ENCODE measurements at regions not wholly inside any gene's neighbourhood (a gene's known extent, or its start where the extent isn't known, plus 50 kb on each side); places are given as distances from the start of the nearest gene placed in this dataset.

DNA sequence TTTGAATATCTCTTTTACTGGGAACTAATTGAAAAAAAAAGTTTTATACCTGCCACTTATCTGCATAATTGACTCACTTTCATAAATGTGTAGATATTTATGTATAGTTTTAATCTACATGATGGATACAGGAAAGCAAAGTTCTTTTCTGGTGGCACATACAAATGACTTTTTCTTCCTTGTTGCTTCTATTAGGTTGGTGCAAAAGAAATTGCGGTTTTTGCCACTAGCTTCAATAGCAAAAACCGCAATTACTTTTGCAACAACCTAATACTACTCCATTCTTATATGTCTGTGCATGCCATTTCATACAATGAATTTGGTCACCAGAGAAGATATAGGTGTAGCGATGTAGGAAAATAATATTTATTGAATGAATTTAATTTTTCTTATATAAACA lies 344.5 kb upstream of the PCDH20 start:
- TF ChIP-seq, protein P1, sequence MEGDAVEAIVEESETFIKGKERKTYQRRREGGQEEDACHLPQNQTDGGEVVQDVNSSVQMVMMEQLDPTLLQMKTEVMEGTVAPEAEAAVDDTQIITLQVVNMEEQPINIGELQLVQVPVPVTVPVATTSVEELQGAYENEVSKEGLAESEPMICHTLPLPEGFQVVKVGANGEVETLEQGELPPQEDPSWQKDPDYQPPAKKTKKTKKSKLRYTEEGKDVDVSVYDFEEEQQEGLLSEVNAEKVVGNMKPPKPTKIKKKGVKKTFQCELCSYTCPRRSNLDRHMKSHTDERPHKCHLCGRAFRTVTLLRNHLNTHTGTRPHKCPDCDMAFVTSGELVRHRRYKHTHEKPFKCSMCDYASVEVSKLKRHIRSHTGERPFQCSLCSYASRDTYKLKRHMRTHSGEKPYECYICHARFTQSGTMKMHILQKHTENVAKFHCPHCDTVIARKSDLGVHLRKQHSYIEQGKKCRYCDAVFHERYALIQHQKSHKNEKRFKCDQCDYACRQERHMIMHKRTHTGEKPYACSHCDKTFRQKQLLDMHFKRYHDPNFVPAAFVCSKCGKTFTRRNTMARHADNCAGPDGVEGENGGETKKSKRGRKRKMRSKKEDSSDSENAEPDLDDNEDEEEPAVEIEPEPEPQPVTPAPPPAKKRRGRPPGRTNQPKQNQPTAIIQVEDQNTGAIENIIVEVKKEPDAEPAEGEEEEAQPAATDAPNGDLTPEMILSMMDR (IDR thresholded peaks at IDR 0.05 in 2 of 3, conservative IDR thresholded peaks at IDR 0.05 in 1 of 3; ENCODE audit: control insufficient read depth in 2 of 3, extremely low read depth in 1 of 3, insufficient read depth in 1 of 3, low read depth in 3 of 3, low read length in 3 of 3): no peak
- TF ChIP-seq YY1 (IDR thresholded peaks at IDR 0.05; ENCODE audit: low read depth, low read length) (no peak), NR2C1 (IDR thresholded peaks at IDR 0.05) (no peak), TBL1XR1 (IDR thresholded peaks at IDR 0.05; ENCODE audit: low read depth, low read length) (no peak), TCF12 (IDR thresholded peaks at IDR 0.05; ENCODE audit: low read depth, low read length) (no peak), POLR2A (IDR thresholded peaks at IDR 0.05; ENCODE audit: low read depth, low read length) (no peak), SREBF1 (IDR thresholded peaks at IDR 0.05; ENCODE audit: low read length) (no peak), STAT1 (conservative IDR thresholded peaks at IDR 0.05) (no peak), LARP7 (IDR thresholded peaks at IDR 0.05) (no peak)
- TF ChIP-seq, protein P2, sequence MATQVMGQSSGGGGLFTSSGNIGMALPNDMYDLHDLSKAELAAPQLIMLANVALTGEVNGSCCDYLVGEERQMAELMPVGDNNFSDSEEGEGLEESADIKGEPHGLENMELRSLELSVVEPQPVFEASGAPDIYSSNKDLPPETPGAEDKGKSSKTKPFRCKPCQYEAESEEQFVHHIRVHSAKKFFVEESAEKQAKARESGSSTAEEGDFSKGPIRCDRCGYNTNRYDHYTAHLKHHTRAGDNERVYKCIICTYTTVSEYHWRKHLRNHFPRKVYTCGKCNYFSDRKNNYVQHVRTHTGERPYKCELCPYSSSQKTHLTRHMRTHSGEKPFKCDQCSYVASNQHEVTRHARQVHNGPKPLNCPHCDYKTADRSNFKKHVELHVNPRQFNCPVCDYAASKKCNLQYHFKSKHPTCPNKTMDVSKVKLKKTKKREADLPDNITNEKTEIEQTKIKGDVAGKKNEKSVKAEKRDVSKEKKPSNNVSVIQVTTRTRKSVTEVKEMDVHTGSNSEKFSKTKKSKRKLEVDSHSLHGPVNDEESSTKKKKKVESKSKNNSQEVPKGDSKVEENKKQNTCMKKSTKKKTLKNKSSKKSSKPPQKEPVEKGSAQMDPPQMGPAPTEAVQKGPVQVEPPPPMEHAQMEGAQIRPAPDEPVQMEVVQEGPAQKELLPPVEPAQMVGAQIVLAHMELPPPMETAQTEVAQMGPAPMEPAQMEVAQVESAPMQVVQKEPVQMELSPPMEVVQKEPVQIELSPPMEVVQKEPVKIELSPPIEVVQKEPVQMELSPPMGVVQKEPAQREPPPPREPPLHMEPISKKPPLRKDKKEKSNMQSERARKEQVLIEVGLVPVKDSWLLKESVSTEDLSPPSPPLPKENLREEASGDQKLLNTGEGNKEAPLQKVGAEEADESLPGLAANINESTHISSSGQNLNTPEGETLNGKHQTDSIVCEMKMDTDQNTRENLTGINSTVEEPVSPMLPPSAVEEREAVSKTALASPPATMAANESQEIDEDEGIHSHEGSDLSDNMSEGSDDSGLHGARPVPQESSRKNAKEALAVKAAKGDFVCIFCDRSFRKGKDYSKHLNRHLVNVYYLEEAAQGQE (IDR thresholded peaks at IDR 0.05; ENCODE audit: low read depth, low read length): no peak
